Calu3 (cell line): ENCODE measurements at regions not wholly inside any gene's neighbourhood (a gene's known extent, or its start where the extent isn't known, plus 50 kb on each side); places are given as distances from the start of the nearest gene placed in this dataset.

Experiments used
- BruUV-seq: library from RNA; stranded (reverse); fragments of 400-500 nt; replicated peaks from 2 replicates; lab custom pipeline; 2021; lab: Mats Ljungman, UMichigan
- CTCF ChIA-PET: fragments of 300-600 bp; sonication (Branson Sonifier 250); formaldehyde crosslinking; loops from one replicate; lab custom pipeline; 2022; ENCODE audit warnings: antibody characterized with exemption; lab: Charles Lee
- DNase-seq: peaks from one replicate; pipeline ENCODE4 v3.0.0; 2022
- H3K27ac Mint-ChIP-seq: one replicate; pipeline ENCODE4 v1.8.0; 2022; ENCODE audit warnings: mixed read lengths; ENCODE audit not compliant: unreplicated experiment
- H3K27me3 Mint-ChIP-seq: one replicate; pipeline ENCODE4 v1.8.0; 2022; ENCODE audit warnings: mixed read lengths; ENCODE audit not compliant: unreplicated experiment
- H3K36me3 Mint-ChIP-seq: one replicate; pipeline ENCODE4 v1.8.0; 2022; ENCODE audit warnings: mild to moderate bottlenecking, moderate library complexity, mixed read lengths; ENCODE audit not compliant: insufficient read depth, unreplicated experiment
- H3K4me1 Mint-ChIP-seq: one replicate; pipeline ENCODE4 v1.8.0; 2022; ENCODE audit warnings: mild to moderate bottlenecking, low read depth, mixed read lengths; ENCODE audit not compliant: unreplicated experiment
- H3K4me3 Mint-ChIP-seq: one replicate; pipeline ENCODE4 v1.8.0; 2022; ENCODE audit warnings: mild to moderate bottlenecking, low read depth, moderate library complexity, mixed read lengths; ENCODE audit not compliant: unreplicated experiment
- H3K9me3 Mint-ChIP-seq: one replicate; pipeline ENCODE4 v1.8.0; 2022; ENCODE audit warnings: low read depth, mixed read lengths; ENCODE audit not compliant: unreplicated experiment
- CTCF ChIP-seq: fragments of 200-600 bp; IDR thresholded peaks from one replicate; pipeline ENCODE4 v1.8.0; 2022; ENCODE audit warnings: antibody characterized with exemption; ENCODE audit not compliant: unreplicated experiment
- intact Hi-C: fragments of 100-400 bp; cut with micrococcal nuclease; formaldehyde crosslinking; loops from one replicate; pipeline ENCODE4 v1.10.0; 2022; ENCODE audit not compliant: unreplicated experiment

- H3K27ac Mint-ChIP-seq: no peak overlapping the region
- no peak overlapping the region for H3K4me3 Mint-ChIP-seq
- TF ChIP-seq CTCF: peak; percentile 44
- H3K27me3 Mint-ChIP-seq: no peaks in the 10 kb centered on the region
- no peak for DNase-seq
- intact Hi-C loops: loop anchor here (1.0 to 5.0 kb wide), 3 partner anchors 140 to 342 kb away; no protein-coding TSS in a partner anchor
- no TSS peak for BruUV-seq
- no peaks in the 10 kb centered on the region for H3K9me3 Mint-ChIP-seq
- CTCF ChIA-PET: interaction anchor here (0.5 to 2.5 kb wide), 15 partner anchors 14 to 580 kb away, joined by 3 to 18 read pairs (median 6); partner anchors contain the start of gene MYO10
- H3K4me1 Mint-ChIP-seq: peaks cover 27% of the 10 kb centered on the region
- H3K36me3 Mint-ChIP-seq: peaks cover 5% of the 10 kb centered on the region
Observed at GRCh38 chr5:17132444-17133083, 84.9 kb upstream of the BASP1 start.

DNA sequence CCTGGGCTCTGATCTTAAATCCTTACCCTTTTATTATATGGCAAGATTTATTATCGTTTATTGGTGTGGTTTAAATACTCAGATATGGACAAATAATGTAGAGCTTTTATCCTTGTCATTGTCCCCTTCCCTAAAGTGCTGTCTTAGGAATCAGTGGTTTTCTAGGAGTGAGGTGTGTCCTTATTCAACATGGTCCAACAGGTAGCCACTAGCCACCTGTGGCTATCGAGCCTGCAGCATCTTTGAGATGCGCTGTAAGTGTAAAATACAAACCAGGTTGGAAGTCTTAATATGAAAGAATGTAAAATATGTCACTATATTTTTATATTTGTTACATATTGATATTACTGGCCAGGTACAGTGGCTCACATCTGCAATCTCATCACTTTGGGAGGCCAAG is 82.4 kb upstream of the BASP1 start:
- Mint-ChIP-seq H3K27ac (no peak overlapping the region), H3K4me1 (peaks cover 19% of the 10 kb centered on the region), H3K4me3 (no peak overlapping the region), H3K36me3 (no peaks in the 10 kb centered on the region), H3K9me3 (no peaks in the 10 kb centered on the region), H3K27me3 (no peaks in the 10 kb centered on the region)
- TF ChIP-seq CTCF: no peak
- intact Hi-C loops: no loop called here
- DNase-seq: no peak
- CTCF ChIA-PET: no interaction called here
- BruUV-seq: no TSS peak

DNA sequence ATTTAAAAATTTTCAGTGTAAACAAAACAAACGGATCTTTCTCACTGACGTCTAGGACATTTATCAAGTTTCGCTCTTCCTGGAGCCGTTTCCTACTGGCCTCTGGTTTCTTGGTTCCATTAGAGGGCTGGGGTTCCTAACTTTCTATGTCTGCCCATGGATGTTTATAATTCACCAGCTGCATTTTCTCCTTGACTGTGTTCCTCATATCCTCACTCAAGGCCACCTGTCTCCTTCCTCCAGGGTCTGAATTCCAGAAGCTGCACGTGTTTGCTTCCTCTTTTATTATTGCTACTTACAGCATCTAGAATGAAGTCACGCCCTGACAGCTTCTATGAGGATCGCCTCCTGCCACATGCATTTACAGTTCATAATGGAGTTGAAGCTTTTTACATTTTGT is 74.1 kb upstream of the BASP1 start:
- no peak overlapping the region for H3K4me3 Mint-ChIP-seq
- peaks cover 17% of the 10 kb centered on the region for H3K4me1 Mint-ChIP-seq
- H3K27ac Mint-ChIP-seq: no peak overlapping the region
- no peaks in the 10 kb centered on the region for H3K36me3 Mint-ChIP-seq
- no peak for DNase-seq
- CTCF ChIA-PET: no interaction called here
- H3K9me3 Mint-ChIP-seq: no peaks in the 10 kb centered on the region
- no TSS peak for BruUV-seq
- intact Hi-C loops: no loop called here
- no peaks in the 10 kb centered on the region for H3K27me3 Mint-ChIP-seq
- TF ChIP-seq CTCF: no peak

DNA sequence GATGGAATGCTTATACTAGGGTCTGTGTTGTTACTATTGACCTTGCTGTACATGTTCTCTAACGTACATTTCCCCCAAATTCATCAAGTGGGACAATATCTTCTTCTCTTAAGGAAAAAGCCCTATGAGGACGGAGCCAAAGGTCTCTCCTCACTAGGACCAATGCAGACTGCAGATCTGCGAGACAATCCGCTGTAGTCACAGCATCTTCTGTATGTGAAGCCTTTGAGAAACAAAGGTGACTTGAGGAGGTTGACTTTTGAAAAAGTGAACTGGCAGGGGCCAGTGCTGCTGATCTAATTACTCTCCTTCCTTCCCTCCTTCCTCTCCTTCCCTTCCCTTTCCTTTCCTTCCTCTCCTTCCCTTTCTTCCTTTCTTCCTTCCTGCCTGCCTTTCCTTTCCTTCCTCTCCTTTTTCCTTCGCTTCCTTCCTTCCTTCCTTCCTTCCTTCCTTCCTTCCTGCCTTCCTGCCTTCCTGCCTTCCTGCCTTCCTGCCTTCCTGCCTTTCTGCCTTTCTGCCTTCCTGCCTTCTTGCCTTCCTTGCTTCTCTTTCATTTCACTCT is 71.1 kb upstream of the BASP1 start:
- Mint-ChIP-seq H3K36me3 (no peaks in the 10 kb centered on the region), H3K27me3 (no peaks in the 10 kb centered on the region), H3K27ac (no peak overlapping the region), H3K4me3 (no peak overlapping the region), H3K4me1 (peaks cover 17% of the 10 kb centered on the region), H3K9me3 (no peaks in the 10 kb centered on the region)
- intact Hi-C loops: no loop called here
- CTCF ChIA-PET: no interaction called here
- no peak for DNase-seq
- no peak for TF ChIP-seq CTCF
- BruUV-seq: no TSS peak
